ENCODE measurements at regions not wholly inside any gene's neighbourhood (a gene's known extent, or its start where the extent isn't known, plus 50 kb on each side); places are given as distances from the start of the nearest gene placed in this dataset.
"Not testable (repeated sequence)": the region's sequence is repeated elsewhere in the genome, so short reads cannot be mapped to it uniquely, and the experiment has no call there.

GRCh38 chr4:58406762-58407161 lies 1296.6 kb upstream of the IGFBP7 start:
- DNase-seq (ENCODE audit: low read depth, low spot score), result no peak

DNA sequence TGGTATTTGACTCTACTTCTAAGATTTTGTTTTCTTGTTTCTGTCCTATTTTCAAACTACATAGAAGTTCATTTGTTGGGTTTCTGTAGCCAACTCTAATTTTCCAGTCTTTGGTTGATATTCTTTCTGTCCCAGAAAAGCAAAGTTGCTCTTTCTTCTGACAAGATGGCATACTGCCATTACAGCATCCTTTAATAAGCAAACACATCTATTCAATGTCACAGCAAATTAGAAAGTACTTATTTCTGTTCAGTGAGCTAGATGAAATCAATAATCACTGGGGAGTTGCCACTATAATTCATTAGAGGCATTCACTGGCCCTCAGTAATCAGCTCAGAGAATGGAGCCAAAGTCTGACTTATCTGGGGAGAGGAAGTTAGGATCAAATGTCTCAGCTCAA lies 1258.0 kb upstream of the IGFBP7 start:
- DNase-seq (ENCODE audit: low read depth, low spot score), result no peak

DNA sequence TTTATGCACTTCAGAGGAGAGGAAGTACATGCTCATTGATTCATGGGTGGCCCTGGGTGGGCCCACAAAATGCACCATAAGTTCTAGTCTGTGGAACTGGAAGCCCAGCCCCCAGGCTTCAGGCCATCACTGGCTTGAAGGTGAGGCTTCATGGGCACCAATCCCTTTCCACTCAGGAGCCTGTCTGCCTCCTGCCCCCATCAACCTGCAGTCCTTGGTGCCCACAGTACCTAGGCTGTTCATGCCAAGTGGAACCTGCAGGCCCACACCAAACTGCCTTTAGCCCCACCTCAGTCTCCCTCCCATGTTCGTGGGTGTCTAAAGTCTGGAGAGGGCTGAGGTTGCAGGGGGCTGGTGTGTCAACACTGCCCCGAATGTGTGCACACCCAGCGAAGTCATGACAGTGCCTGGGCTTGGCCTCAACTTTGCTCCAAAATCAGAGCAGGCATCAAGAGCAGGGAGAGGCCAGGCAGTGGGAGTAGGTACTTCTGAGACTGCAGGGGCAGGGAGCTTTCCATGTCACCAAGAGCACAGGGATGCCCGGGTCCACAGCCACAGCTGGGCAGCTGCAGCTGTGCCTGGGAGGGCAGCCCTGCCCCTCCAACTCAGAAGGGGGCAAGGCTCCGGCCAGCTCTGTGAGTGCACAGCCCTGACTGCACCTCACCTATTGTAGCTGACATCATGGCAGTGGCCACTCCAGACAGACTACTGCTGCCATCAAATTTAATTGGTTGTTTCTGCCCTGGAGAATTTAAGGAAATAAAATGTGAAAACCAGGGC lies 1250.4 kb upstream of the IGFBP7 start:
- DNase-seq (ENCODE audit: low read depth, low spot score), result no peak

- DNase-seq (ENCODE audit: low read depth, low spot score), result no peak
These were observed 1249.4 kb upstream of the IGFBP7 start for GRCh38 chr4:58359590-58359989.

DNA sequence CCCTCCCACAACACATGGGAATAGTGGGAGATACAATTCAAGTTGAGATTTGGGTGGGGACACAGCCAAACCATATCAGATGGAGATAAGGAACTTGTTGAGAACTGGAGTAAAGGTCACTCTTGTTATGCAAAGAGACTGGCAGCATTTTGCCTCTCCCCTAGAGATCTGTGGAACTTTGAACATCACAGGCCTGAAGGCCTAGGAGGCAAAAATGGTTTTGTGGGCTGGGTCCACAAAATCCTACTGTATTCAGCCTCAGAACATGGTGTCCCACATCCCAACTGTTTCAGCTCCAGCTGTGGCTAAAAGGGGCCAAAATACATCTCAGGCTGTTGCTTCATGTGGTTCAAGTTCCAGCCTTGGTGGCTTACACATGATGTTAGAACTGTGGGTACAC lies 1247.8 kb upstream of the IGFBP7 start:
- DNase-seq (ENCODE audit: low read depth, low spot score), result no peak

DNA sequence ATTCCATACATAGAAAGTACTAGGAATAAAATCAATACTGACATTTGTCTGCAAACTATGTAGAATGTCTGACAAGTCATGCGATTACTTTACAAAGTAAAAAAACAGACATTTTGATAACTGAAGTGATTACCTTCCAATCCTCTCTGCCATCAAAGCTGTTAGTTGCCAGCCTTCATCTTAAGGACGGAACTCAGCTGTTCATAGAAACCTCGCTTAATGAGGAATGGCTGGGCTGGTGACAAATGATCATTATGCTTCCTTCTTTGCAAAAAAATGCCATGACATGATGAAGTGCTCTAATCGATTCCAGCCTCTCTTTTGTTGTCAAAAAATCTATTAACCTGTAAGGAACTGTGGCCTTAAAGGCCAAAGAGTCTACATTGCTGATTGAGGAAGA lies 1214.9 kb upstream of the IGFBP7 start:
- DNase-seq (ENCODE audit: low read depth, low spot score), result no peak

GRCh38 chr4:58313444-58313843 lies 1203.3 kb upstream of the IGFBP7 start:
- no peak for DNase-seq (ENCODE audit: low read depth, low spot score)

- no peak for DNase-seq (ENCODE audit: low read depth, low spot score)
These were observed 1193.3 kb upstream of the IGFBP7 start for GRCh38 chr4:58303456-58303855.

- DNase-seq (ENCODE audit: low read depth, low spot score), result no peak
These were observed 1191.3 kb upstream of the IGFBP7 start for GRCh38 chr4:58301376-58301999.

- DNase-seq (ENCODE audit: low read depth, low spot score), result no peak
These were observed 1176.2 kb upstream of the IGFBP7 start for GRCh38 chr4:58286335-58286734.

GRCh38 chr4:58280928-58281327 lies 1170.7 kb upstream of the IGFBP7 start:
- not testable (repeated sequence) for DNase-seq (ENCODE audit: low read depth, low spot score)

DNA sequence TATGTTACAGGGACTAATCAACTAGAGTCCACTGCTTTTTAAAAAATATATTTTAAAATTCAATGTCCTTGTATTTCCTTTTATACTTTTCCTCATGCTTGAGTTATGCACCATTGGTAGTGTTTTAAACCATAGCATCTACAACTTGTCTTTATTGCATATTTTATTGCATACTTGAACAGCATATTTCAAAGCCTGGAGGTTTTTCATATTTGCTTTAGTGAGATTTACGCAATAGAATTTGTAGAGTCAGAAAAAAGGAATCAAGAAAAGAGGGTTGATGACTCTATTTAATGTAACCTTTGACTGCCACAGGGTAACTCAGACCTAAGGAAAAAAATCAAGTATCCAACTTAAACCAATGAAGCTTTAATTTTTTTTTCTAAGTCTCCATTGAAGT lies 1165.7 kb upstream of the IGFBP7 start:
- DNase-seq (ENCODE audit: low read depth, low spot score), result no peak

DNA sequence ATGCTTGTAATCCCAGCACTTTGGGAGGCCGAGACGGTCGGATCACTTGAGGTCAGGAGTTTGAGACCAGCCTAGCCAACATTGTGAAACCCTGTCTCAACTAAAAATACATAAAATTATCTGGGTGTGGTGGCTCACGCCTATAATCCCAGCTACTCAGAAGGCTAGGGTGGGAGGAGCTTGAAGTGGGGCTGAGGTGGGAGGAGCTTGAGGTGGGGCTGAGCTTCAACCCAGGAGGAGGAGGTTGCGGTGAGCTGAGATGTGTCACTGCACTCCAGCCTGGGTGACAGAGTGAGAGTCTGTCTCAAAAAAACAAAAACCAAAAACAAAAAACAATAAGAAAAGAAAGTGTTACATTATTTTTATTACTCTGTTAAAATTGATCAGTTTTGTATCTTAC lies 1164.4 kb upstream of the IGFBP7 start:
- DNase-seq (ENCODE audit: low read depth, low spot score), result no peak

DNA sequence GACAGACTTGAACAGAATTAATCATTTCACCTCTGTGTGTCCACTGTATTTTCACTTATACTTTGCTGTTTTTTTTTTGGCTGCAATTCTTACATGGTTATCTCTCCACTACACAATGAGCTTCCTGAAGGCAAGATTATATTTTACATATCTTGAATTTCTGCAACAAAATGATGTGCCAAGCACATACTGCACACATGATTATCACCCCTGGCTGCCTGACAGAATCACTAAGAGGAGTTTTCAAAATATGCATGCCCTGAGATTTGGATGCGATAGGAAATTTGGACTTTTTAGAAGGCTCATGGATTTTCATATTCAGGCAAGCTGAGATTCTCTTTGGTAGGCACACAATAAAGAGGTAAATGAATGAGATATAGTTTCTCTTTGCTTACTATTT lies 1162.1 kb upstream of the IGFBP7 start:
- no peak for DNase-seq (ENCODE audit: low read depth, low spot score)

DNA sequence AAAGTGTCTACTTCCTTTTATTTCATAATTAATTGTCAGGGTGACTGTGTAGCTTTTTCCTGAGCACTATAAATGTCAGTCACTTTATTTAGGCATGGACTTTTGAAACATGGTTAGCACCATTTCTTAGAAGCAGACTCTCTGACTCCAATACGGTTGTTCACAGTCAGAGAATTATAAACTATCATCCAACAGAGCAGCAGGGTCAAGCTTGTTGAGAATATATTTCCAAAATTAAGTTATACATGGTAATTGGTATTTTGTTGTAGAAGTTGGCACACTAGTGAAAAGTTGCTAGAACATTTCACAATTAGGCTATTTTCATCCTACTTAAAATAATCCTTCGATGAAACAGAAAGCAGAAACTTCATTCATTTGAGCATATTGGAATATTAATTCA lies 1155.5 kb upstream of the IGFBP7 start:
- no peak for DNase-seq (ENCODE audit: low read depth, low spot score)

- no peak for DNase-seq (ENCODE audit: low read depth, low spot score)
These were observed 1151.3 kb upstream of the IGFBP7 start for GRCh38 chr4:58261526-58261925.

GRCh38 chr4:58254291-58254690 lies 1144.1 kb upstream of the IGFBP7 start:
- no peak for DNase-seq (ENCODE audit: low read depth, low spot score)

DNA sequence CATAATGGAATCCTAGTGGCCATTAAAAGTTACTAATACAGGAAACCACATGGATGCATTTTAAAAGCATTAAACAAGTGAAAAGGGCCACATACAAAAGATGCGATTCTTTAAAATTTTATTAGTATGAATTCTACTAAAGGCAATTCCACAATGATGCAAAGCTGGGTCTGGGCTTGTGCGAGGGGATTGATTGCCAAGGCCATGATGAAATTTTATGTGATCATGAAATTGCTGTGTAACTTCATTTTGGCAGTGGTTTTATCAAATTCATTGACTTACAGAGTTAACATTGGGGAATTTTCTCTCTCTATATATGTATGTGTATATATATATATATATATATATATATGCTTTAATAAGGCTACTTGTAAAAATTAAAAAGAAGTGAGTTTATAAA lies 1142.5 kb upstream of the IGFBP7 start:
- DNase-seq (ENCODE audit: low read depth, low spot score), result no peak

GRCh38 chr4:58247792-58248191 lies 1137.6 kb upstream of the IGFBP7 start:
- no peak for DNase-seq (ENCODE audit: low read depth, low spot score)

GRCh38 chr4:58225460-58225859 lies 1115.3 kb upstream of the IGFBP7 start:
- no peak for DNase-seq (ENCODE audit: low read depth, low spot score)

DNA sequence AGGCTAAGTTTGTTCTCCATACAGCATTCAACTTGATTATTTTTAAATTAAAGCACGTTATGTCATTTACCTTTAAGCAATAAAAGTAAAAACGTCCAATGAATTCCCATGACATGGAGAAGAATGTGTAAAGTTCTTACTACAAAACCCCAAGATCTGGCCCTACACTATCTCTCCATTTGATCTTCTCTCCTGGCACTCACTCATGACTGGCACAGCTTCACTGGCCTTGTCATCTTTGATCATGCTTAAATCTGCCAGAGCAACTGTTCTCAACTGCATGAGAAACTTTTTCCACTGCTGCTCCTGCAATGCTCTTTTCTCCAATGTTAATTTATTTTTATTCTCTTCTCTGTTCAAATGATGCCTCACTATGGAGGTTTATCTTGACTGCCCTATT lies 1109.0 kb upstream of the IGFBP7 start:
- DNase-seq (ENCODE audit: low read depth, low spot score), result no peak

- DNase-seq (ENCODE audit: low read depth, low spot score), result no peak
These were observed 1106.3 kb upstream of the IGFBP7 start for GRCh38 chr4:58216461-58216860.

GRCh38 chr4:58214376-58214775 lies 1104.2 kb upstream of the IGFBP7 start:
- no peak for DNase-seq (ENCODE audit: low read depth, low spot score)

DNA sequence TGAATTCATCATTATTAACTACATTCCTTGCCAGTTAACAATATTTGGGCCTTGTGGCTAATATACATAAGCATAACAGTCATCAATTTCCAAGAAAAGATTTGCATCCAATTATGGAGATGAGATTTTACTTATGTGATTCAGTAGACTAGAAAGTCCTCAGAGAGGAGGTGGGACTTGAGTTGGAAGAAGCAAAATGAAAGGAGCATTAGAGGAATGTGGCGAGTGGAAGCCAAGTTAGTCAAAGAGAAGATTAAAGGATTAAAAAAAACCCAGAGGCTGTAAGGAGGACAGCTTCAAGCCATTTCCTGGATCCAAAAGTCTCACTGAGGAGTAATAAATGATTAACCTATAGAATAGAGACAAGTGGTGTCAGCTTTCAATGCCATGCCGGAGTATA lies 1099.4 kb upstream of the IGFBP7 start:
- no peak for DNase-seq (ENCODE audit: low read depth, low spot score)
